ENCODE measurements at regions not wholly inside any gene's neighbourhood (a gene's known extent, or its start where the extent isn't known, plus 50 kb on each side); places are given as distances from the start of the nearest gene placed in this dataset.

- no peak overlapping the region for H3K4me3 ChIP-seq
- WGBS, 2 donors, result 77% methylated on average over 4 of the region's 4 CpGs
- no peaks in the 10 kb centered on the region for H3K9me3 ChIP-seq
- H3K27ac ChIP-seq, result no peak overlapping the region
- H3K36me3 ChIP-seq, result no peaks in the 10 kb centered on the region
- H3K4me1 ChIP-seq, result peaks cover 0 to 5% (median 0%) of the 10 kb centered on the region in 4 donors
- no peak for DNase-seq (ENCODE audit: low spot score in 2 of 2)
- H3K27me3 ChIP-seq, result no peaks in the 10 kb centered on the region
- TF ChIP-seq CTCF (IDR thresholded peaks at IDR 0.05) (no peak), POLR2A (IDR thresholded peaks at IDR 0.05) (no peak), EP300 (IDR thresholded peaks at IDR 0.05) (no peak)
Observed at GRCh38 chr4:107278791-107279483, 242.8 kb upstream of the DKK2 start.

GRCh38 chr4:107276052-107276451 is 239.9 kb upstream of the DKK2 start:
- Histone ChIP-seq H3K4me1 (no peaks in the 10 kb centered on the region), H3K27me3 (no peaks in the 10 kb centered on the region), H3K36me3 (no peaks in the 10 kb centered on the region), H3K4me3 (no peak overlapping the region), H3K27ac (no peak overlapping the region), H3K9me3 (no peaks in the 10 kb centered on the region)
- DNase-seq (ENCODE audit: low spot score in 2 of 2), result no peak
- no peak for TF ChIP-seq POLR2A (IDR thresholded peaks at IDR 0.05)
- no peak for TF ChIP-seq CTCF (IDR thresholded peaks at IDR 0.05)
- TF ChIP-seq EP300 (IDR thresholded peaks at IDR 0.05), result no peak

- peaks cover 0 to 3% (median 0%) of the 10 kb centered on the region in 4 donors for H3K9me3 ChIP-seq
- H3K4me3 ChIP-seq, result no peak overlapping the region
- H3K27me3 ChIP-seq, result no peaks in the 10 kb centered on the region
- H3K4me1 ChIP-seq, result no peaks in the 10 kb centered on the region
- TF ChIP-seq CTCF (IDR thresholded peaks at IDR 0.05) (no peak), POLR2A (IDR thresholded peaks at IDR 0.05) (no peak)
- H3K36me3 ChIP-seq, result no peaks in the 10 kb centered on the region
- no peak for DNase-seq (ENCODE audit: low spot score in 2 of 2)
- H3K27ac ChIP-seq, result no peak overlapping the region
Observed at GRCh38 chr4:107275225-107275624, 239.1 kb upstream of the DKK2 start.

- 88 to 94% methylated on average over 2 of the region's 3 CpGs for WGBS, 2 donors
- H3K9me3 ChIP-seq, result peaks cover 0 to 7% (median 0%) of the 10 kb centered on the region in 4 donors
- TF ChIP-seq POLR2A (IDR thresholded peaks at IDR 0.05) (no peak), EP300 (IDR thresholded peaks at IDR 0.05) (no peak), CTCF (IDR thresholded peaks at IDR 0.05) (no peak)
- H3K4me1 ChIP-seq, result no peaks in the 10 kb centered on the region
- no peak for DNase-seq (ENCODE audit: low spot score in 2 of 2)
- H3K27me3 ChIP-seq, result no peaks in the 10 kb centered on the region
- no peak overlapping the region for H3K27ac ChIP-seq
- no peaks in the 10 kb centered on the region for H3K36me3 ChIP-seq
- H3K4me3 ChIP-seq, result no peak overlapping the region
Observed at GRCh38 chr4:107270614-107271013, 234.5 kb upstream of the DKK2 start.

GRCh38 chr4:107269175-107269574 is 233.1 kb upstream of the DKK2 start:
- no peak overlapping the region for H3K4me3 ChIP-seq
- H3K4me1 ChIP-seq, result no peaks in the 10 kb centered on the region
- DNase-seq (ENCODE audit: low spot score in 2 of 2), result no peak
- H3K27ac ChIP-seq, result no peak overlapping the region
- TF ChIP-seq CTCF (IDR thresholded peaks at IDR 0.05) (no peak), EP300 (IDR thresholded peaks at IDR 0.05) (no peak), POLR2A (IDR thresholded peaks at IDR 0.05) (no peak)
- 80 to 84% methylated on average over 1 to 2 of the region's 2 CpGs for WGBS, 2 donors
- H3K36me3 ChIP-seq, result no peaks in the 10 kb centered on the region
- H3K9me3 ChIP-seq, result peaks cover 0 to 7% (median 0%) of the 10 kb centered on the region in 4 donors
- no peaks in the 10 kb centered on the region for H3K27me3 ChIP-seq
